Hematopoietic multipotent progenitor cell treated with erythropoietin and hydrocortisone succinate and interleukin-3 and kit ligand, for 6 days (in vitro differentiated cells): ENCODE measurements at regions not wholly inside any gene's neighbourhood (a gene's known extent, or its start where the extent isn't known, plus 50 kb on each side); places are given as distances from the start of the nearest gene placed in this dataset.

Experiments
- DNase-seq: peaks from one replicate; pipeline ENCODE4 v3.0.0-alpha.2; 2015

DNA sequence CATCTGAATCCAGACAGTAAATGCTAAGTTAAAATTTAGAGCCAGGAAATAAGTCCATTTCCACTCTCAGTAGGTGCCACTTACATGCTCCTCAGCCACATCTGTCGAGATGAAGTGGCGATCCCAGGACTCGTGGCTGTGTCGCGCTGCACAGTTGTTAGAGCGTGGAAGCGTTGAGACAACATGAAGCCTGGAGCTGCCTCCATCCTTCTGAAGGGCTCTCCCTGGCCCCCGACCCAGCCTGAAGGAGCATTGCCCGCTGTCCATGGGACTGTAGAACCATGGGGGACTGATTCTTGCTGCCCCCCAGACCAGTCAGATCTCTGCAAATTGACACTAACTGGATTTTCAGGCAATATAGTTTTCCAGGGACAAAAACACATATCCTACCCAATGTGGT is 58.9 kb downstream of the IRX1 start:
- DNase-seq: no peak

DNA sequence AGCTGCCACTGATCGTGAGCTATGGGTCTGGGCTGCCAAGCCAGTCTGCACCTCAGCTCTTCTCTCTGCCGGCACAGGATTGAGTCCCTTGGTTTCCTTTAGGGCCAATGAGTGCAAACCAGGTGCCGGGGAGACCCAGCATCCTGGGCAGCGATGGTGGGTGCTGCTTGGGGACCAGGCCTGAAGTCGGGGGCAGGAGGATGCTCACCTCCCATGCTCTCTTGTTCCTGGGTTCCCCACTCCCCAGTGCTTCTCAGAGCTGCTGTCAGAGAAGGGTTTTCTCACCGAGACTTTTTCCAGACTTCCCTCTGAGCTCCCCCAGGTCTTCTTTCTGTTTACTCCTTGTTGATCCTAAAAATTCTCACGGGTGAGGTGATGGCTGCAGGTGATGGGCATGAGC is 61.2 kb downstream of the IRX1 start:
- no peak for DNase-seq

DNA sequence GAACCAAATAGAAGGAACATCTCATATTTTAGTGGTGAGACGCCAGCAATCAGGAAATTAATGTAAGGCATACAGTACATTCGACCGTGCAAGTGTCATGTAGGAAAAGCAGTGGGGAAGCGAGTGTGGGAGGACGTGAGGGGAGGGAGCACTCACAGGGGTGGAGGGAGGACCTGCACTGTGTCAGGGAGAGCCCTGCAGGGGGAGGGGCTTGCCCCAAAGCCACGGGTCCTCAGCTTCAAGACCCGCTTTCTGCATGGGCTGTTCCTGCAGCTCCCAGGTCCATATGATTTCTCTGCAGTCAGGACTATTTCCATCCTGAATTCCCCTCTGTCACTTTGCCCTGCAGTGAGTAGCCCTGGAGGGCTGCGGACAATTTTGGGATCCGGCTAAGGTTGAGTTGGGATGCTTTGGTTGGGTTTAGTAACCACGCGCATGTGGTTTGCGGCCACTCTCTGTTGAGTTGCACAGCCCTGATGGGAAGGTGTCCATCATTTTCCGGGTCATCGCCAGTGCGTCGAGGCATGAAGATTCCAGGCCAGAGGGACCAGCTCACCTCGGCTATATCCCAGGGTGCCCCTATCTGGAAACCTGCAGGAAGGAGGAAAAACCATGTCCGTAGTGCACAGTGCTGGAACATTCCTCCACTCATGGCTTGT is 61.9 kb downstream of the IRX1 start:
- DNase-seq: no peak

GRCh38 chr5:3658929-3659328 is 63.3 kb downstream of the IRX1 start:
- no peak for DNase-seq

DNA sequence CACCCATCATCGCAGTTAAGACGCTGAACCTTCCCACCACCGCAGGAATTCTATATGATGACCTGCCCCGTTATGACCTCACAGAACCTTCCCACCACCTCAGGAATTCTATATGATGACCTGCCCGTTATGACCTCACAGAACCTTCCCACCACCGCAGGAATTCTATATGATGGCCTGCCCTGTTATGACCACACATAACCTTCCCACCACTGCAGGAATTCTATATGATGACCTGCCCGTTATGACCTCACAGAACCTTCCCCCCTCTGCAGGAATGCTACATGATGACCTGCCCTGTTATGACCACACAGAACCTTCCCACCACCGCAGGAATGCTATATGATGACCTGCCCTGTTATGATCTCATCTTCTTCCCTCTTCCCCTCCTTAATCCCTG is 64.3 kb downstream of the IRX1 start:
- DNase-seq: no peak

GRCh38 chr5:3660630-3661029 is 65.0 kb downstream of the IRX1 start:
- no peak for DNase-seq

- DNase-seq: no peak
Measured at GRCh38 chr5:3661755-3662296, 66.2 kb downstream of the IRX1 start.

- no peak for DNase-seq
Measured at GRCh38 chr5:3662344-3662743, 66.7 kb downstream of the IRX1 start.

DNA sequence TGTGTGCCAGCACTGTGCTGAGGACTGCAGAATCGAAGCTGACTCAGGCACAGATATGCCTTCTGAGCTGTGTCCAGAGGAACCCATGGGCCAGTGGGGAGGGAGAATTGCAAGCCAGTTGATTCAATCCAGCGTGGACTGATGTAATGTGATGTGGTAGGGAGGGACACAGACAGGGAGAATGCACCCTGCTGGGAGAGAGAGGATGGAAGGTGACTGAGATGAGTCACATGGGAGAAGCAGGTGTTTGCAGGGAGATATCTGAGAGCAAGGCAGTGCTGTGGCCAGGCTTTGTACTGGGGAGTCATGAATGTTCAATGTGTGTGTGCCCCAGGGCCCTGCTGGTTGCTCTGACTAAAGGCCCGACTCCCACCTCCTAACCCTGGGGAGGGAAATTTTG is 75.7 kb downstream of the IRX1 start:
- no peak for DNase-seq

GRCh38 chr5:3678801-3679200 is 83.2 kb downstream of the IRX1 start:
- no peak for DNase-seq

GRCh38 chr5:3680821-3681220 is 85.2 kb downstream of the IRX1 start:
- DNase-seq: no peak

DNA sequence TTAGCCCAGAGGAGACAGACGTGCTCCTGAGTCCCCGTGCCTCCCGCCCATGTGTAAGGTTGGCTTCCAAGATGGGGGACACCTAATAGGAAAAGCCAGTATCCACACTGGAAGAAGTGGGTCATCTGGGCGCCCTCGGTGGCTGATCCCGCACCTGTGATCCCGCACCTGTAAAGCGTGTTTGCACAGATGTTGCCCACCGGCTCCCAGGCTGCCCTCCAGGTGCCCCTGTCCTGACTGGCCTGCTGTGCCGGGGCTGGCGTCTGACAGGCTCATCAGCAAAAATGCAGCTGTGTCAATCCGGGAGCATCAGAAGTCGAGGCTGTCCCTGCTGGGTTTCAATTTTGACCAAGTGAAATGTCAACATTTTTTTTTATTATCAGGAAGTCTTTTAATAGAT is 88.5 kb downstream of the IRX1 start:
- no peak for DNase-seq

- DNase-seq: no peak
Measured at GRCh38 chr5:3684771-3685354, 89.2 kb downstream of the IRX1 start.

- DNase-seq: no peak
Measured at GRCh38 chr5:3694819-3695218, 99.2 kb downstream of the IRX1 start.

DNA sequence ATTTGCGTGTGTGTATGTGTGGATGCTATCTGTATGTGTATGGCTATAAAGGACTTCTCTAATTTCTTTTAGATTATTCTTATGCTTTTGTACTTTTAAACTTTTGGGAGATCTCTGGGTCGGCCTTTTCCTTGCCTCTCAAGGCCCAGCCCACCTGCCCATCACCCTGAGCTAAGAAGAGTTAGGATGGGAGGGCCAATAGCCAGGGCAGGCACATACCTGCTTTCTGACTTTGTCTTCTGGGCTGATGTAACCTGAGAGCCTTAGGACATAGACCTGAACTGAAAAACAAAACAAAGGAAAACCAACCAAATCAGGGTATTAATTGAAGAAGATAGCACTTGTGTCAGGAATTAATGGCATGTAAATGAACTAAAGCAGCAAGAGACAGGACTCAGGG is 100.2 kb downstream of the IRX1 start:
- no peak for DNase-seq

DNA sequence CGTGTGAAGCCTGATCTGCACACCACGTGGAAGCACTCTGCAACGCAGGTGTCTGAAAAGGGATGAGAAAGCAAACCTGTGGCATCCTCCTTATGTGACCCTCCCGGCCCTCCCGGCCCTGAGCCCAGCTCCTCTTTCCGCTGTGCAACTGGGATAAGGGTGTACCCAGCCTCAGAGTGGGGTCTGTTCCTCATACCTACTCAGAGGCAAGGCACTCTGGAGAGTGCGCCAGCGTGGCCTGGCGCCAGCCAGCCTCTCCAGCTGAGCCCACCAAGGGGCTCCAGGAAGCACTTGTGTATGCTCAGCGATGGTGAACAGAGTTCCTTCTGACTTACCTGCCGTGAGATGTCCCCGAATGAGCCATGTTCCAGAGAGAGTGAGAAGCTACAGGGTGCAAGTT is 102.8 kb downstream of the IRX1 start:
- DNase-seq: no peak

GRCh38 chr5:3701694-3702093 is 106.1 kb downstream of the IRX1 start:
- DNase-seq: no peak

DNA sequence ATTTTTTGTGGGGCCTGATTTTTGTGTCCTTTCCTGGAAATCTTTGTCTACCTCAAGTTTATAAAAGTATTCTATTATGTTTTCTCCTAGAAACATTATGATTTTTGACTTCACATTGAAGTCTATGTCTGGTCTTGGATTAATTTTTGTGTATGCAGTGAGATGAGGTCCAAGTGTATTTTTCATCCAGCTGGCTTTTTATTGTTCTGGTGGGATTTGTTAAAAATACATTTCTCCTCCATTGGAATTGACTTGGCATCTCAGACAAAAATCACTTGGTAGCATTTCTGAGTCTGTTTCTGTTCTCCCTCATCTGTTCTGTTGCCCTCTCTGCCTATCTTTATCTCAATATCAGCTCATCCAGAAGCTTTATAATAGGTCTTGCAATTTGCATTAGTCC is 109.0 kb downstream of the IRX1 start:
- no peak for DNase-seq

DNA sequence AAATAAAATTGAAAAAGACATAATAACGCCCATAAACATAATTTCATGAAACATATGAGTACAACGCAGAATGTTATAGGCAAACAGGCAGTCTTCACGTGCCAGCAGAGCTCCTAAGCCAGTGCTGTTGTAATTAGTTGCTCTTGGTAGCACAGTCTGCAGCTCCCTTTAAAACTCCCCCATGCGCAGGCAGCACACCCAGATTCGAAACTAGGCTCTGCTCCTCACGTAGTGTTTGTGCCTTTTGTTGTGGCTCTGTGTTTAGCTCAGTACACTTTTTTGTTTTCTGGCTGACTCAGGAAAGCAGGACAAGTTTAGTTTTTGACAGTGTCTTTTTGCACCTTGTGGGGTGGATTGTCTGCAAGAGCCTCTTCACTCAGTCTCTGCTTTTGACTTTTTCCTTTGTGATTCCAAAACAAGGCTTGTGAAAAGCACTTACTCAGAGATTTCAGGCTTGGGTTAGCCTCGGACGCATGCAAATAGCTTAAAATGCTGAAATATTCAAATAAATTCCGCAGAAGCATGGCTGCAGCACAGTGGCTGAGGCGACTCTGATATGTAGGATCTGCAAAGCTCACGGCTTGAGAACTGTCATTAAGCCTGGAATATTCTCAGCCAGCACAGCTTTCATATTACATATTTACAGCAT is 113.6 kb downstream of the IRX1 start:
- no peak for DNase-seq

DNA sequence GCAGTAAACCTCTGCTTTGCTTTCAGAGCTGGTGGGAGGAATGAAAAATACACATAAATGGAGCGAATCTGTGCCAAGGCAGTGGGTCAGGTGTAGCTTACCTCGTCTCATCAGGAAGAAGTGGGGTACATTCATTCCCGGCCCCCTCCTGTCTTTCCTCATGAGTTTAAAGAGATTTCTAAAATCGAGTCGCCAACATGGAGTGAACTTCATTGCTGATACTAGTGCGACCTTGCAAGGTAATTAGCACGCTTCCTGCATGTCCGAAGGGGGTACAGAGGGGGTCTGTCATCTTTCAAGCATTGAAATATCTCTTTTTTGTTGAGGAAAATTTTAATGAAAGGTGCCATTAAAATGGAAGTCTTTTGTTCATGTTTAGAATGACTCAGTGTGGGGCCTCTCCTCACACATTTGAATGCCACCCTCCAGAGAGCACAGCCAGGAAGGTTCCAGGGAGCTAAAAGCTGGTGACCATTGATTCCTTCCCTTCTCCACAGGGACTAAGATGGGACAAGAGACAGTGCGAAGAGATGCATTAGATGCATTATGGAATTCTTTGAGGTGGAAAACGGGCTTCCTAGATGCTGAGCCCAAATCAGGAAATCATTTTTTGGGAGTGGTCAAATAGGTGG is 114.2 kb downstream of the IRX1 start:
- no peak for DNase-seq

DNA sequence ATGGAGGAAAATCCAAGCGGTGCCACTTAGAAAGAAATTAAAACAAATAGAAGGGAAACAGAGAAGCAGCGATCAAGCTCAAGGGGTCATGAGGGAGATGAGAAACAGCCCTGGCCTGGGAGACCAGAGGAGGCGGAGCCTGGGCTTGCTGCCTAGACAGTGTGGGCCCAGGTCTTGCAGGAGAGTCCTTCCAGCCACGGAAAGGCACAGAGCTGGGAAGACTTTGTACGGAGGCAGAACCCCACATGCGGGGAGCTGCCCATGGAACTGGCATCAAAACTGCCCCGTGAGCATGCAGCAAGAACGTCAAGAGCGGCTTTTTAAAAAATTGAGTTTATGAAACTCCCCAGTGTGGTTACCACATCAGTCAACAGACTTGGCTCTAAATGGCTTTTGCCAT is 119.4 kb downstream of the IRX1 start:
- no peak for DNase-seq

DNA sequence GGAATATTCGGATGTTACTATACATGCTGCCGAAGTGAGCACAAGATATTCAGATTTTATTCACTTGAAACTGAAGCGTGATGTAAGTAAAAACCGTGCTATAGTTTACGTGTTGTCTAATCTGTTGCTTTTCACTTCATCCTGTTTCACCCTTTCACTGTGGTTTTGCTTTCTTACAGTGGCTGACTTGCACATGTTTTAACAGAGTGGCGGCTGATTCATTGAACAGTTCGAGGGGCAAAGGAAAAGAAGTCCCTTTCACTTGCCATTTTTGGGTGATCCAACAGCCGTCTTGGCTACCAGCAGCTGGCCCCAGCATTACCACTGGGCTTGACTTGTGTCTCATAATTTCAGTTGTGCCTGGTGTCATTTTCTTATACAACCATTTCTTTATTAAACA is 134.0 kb downstream of the IRX1 start:
- DNase-seq: no peak

- no peak for DNase-seq
Measured at GRCh38 chr5:3734632-3735031, 139.0 kb downstream of the IRX1 start.

GRCh38 chr5:3736466-3736865 is 140.8 kb downstream of the IRX1 start:
- DNase-seq: no peak
